DND-41 (cell line): ENCODE measurements at regions not wholly inside any gene's neighbourhood (a gene's known extent, or its start where the extent isn't known, plus 50 kb on each side); places are given as distances from the start of the nearest gene placed in this dataset.

Source experiments
- CTCF ChIP-seq: IDR thresholded peaks from 2 replicates; pipeline ENCODE4 v1.5.1; 2012; ENCODE audit warnings: borderline replicate concordance, low read length, moderate library complexity, mild to moderate bottlenecking; ENCODE audit not compliant: poor library complexity, severe bottlenecking; ENCODE audit errors: extremely low read depth
- EZH2 ChIP-seq: IDR thresholded peaks from 3 replicates; pipeline ENCODE4 v1.6.1; 2012; ENCODE audit warnings: borderline replicate concordance, low read depth, mild to moderate bottlenecking, moderate library complexity, low read length, inconsistent platforms; ENCODE audit not compliant: severe bottlenecking

GRCh38 chr4:157887316-157887715 lies 285.5 kb downstream of the GASK1B start:
- TF ChIP-seq CTCF (no peak), EZH2 (no peak)
